VCaP (cell line): ENCODE measurements at regions not wholly inside any gene's neighbourhood (a gene's known extent, or its start where the extent isn't known, plus 50 kb on each side); places are given as distances from the start of the nearest gene placed in this dataset.
"Not testable (repeated sequence)": the region's sequence is repeated elsewhere in the genome, so short reads cannot be mapped to it uniquely, and the experiment has no call there.

Experiments
- H3K27ac ChIP-seq: fragments of 450-650 bp; 2 replicates; pipeline ENCODE4 v1.5.1; 2017
- CTCF ChIP-seq: fragments of 450-650 bp; conservative IDR thresholded peaks from 2 replicates; pipeline ENCODE4 v1.5.1; 2017; ENCODE audit warnings: mild to moderate bottlenecking, moderate library complexity

- TF ChIP-seq CTCF = no peak
- no peak overlapping the region for H3K27ac ChIP-seq
These were observed 1119.8 kb downstream of the RPIA start for GRCh38 chr2:89811295-89811694.

- H3K27ac ChIP-seq = not testable (repeated sequence)
These were observed 1120.4 kb downstream of the RPIA start for GRCh38 chr2:89811910-89812309.

DNA sequence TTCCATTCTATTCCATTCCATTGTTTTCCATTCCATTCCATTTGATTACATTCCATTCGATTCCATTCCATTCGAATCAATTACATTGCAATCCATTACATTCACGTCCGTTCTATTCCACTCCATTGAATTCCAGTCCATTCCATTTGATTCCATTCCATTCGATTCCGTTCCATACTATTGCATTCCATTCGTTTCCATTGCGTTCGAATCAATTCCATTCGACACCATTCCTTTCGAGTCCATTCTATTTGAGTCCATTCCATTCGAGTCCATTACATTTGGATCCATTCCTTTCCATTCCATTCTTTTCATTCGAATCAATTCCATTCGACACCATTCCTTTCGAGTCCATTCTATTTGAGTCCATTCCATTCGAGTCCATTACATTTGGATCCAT, 1122.9 kb downstream of the RPIA start:
- H3K27ac ChIP-seq = not testable (repeated sequence)

DNA sequence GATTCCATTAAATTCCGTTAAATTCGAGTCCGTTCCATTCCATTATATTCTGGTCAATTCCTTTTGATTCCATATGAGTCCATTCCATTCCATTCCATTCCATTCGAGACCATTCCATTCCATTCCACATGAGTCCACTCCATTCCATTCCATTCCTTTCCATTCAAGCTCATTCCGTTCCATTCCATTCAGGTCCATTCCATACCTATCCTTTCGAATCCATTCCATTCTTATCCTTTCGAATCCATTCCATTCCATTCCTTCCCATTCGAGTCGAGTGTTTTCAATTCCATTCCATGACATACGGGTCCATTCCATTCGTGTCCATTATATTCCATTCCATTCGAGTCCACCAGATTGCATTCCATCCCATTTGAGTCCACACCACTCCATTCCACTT, 1127.4 kb downstream of the RPIA start:
- H3K27ac ChIP-seq = no peak overlapping the region
- no peak for TF ChIP-seq CTCF

GRCh38 chr2:89819809-89820208, 1128.3 kb downstream of the RPIA start:
- H3K27ac ChIP-seq = no peak overlapping the region
- TF ChIP-seq CTCF = no peak

GRCh38 chr2:89820248-89820647, 1128.8 kb downstream of the RPIA start:
- no peak overlapping the region for H3K27ac ChIP-seq
- no peak for TF ChIP-seq CTCF

- no peak for TF ChIP-seq CTCF
- H3K27ac ChIP-seq = no peak overlapping the region
These were observed 1130.0 kb downstream of the RPIA start for GRCh38 chr2:89821455-89821945.

- H3K27ac ChIP-seq = not testable (repeated sequence)
These were observed 1130.9 kb downstream of the RPIA start for GRCh38 chr2:89822342-89822741.

GRCh38 chr2:89823556-89823955, 1132.1 kb downstream of the RPIA start:
- no peak for TF ChIP-seq CTCF

More at GRCh38 chr2:89823556-89823955, 1132.1 kb downstream of the RPIA start:
- no peak overlapping the region for H3K27ac ChIP-seq
